ENCODE measurements at regions not wholly inside any gene's neighbourhood (a gene's known extent, or its start where the extent isn't known, plus 50 kb on each side); places are given as distances from the start of the nearest gene placed in this dataset.

DNA sequence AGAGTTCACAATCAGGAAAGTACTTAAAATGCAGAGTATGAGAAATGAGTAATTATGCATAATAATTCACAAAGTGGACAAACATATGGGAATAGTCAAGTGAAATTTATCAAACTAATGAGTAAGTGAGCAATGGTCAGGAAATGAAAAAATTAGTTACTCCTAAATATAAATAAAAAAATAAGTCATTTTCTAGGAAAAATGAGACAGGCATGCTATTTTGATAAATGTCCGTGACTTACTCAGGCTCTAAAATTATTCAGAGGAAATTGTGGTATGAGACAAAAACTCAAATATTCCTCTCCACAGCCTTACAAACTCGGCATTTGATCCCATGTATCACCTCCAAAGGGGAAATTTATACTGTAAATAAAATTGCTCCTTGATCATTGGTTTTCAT, 181.2 kb downstream of the COX18 start:
- TF ChIP-seq, protein P1, sequence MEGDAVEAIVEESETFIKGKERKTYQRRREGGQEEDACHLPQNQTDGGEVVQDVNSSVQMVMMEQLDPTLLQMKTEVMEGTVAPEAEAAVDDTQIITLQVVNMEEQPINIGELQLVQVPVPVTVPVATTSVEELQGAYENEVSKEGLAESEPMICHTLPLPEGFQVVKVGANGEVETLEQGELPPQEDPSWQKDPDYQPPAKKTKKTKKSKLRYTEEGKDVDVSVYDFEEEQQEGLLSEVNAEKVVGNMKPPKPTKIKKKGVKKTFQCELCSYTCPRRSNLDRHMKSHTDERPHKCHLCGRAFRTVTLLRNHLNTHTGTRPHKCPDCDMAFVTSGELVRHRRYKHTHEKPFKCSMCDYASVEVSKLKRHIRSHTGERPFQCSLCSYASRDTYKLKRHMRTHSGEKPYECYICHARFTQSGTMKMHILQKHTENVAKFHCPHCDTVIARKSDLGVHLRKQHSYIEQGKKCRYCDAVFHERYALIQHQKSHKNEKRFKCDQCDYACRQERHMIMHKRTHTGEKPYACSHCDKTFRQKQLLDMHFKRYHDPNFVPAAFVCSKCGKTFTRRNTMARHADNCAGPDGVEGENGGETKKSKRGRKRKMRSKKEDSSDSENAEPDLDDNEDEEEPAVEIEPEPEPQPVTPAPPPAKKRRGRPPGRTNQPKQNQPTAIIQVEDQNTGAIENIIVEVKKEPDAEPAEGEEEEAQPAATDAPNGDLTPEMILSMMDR (IDR thresholded peaks at IDR 0.05) = no peak
- no peak for TF ChIP-seq EP300 (IDR thresholded peaks at IDR 0.05)
- TF ChIP-seq POLR2AphosphoS5 (IDR thresholded peaks at IDR 0.05) = no peak
- TF ChIP-seq POLR2A (IDR thresholded peaks at IDR 0.05) = no peak

Data from upper lobe of left lung (tissue), 4 donors.